HG03108 (cell line): ENCODE measurements at regions not wholly inside any gene's neighbourhood (a gene's known extent, or its start where the extent isn't known, plus 50 kb on each side); places are given as distances from the start of the nearest gene placed in this dataset.
"Not testable (repeated sequence)": the region's sequence is repeated elsewhere in the genome, so short reads cannot be mapped to it uniquely, and the experiment has no call there.

Experiments
- ATAC-seq: cut with Tn5 transposase; IDR thresholded peaks from one replicate; pipeline ENCODE4 v1.9.1; 2021; ENCODE audit warnings: moderate library complexity; ENCODE audit not compliant: unreplicated experiment

- no peak for ATAC-seq
Measured at GRCh38 chr18:78868330-78869316, 111.0 kb upstream of the SALL3 start.

- no peak for ATAC-seq
Measured at GRCh38 chr18:78871618-78872017, 108.0 kb upstream of the SALL3 start.

- ATAC-seq = no peak
Measured at GRCh38 chr18:78873926-78874500, 105.6 kb upstream of the SALL3 start.

GRCh38 chr18:78875016-78875777 is 104.4 kb upstream of the SALL3 start:
- no peak for ATAC-seq

GRCh38 chr18:78875778-78876650 is 103.6 kb upstream of the SALL3 start:
- no peak for ATAC-seq

GRCh38 chr18:78876868-78877267 is 102.8 kb upstream of the SALL3 start:
- no peak for ATAC-seq

GRCh38 chr18:78878335-78878734 is 101.3 kb upstream of the SALL3 start:
- no peak for ATAC-seq

- not testable (repeated sequence) for ATAC-seq
Measured at GRCh38 chr18:78879072-78879883, 100.3 kb upstream of the SALL3 start.

GRCh38 chr18:78882585-78882984 is 97.0 kb upstream of the SALL3 start:
- ATAC-seq = no peak

- no peak for ATAC-seq
Measured at GRCh38 chr18:78883501-78883900, 96.1 kb upstream of the SALL3 start.

- no peak for ATAC-seq
Measured at GRCh38 chr18:78884502-78884901, 95.1 kb upstream of the SALL3 start.

GRCh38 chr18:78889250-78889649 is 90.4 kb upstream of the SALL3 start:
- ATAC-seq = no peak

GRCh38 chr18:78890388-78890787 is 89.2 kb upstream of the SALL3 start:
- ATAC-seq = no peak

- ATAC-seq = no peak
Measured at GRCh38 chr18:78891185-78891762, 88.3 kb upstream of the SALL3 start.

- ATAC-seq = no peak
Measured at GRCh38 chr18:78892177-78892576, 87.4 kb upstream of the SALL3 start.

- ATAC-seq = no peak
Measured at GRCh38 chr18:78892721-78893120, 86.9 kb upstream of the SALL3 start.

- no peak for ATAC-seq
Measured at GRCh38 chr18:78893281-78894032, 86.2 kb upstream of the SALL3 start.

GRCh38 chr18:78894033-78894305 is 85.6 kb upstream of the SALL3 start:
- no peak for ATAC-seq
